ENCODE measurements at regions not wholly inside any gene's neighbourhood (a gene's known extent, or its start where the extent isn't known, plus 50 kb on each side); places are given as distances from the start of the nearest gene placed in this dataset.

DNA sequence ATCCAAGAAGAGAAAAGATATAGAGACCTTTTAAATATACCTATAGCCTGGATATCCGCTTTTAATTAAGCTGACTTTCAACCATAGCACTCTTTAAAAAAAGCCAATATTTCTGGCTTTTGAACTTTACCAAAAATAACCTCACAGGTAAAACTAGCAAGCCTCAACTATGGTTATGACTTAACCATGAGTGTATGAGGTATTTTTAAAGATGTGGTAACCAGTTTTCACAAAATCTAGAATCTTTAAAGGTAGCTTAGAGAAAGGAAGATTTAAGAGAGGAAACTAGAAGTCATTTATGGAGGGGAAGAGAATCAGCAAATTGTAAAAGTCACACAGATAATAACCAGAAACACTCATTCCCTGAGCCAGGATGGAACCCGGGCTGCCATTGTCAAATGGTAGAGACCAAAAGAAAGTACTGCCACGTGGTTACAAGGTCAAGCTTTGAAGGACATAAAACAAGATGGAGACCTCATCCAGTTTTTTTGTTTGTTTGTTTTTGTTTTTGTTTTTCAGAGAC is 288.4 kb upstream of the RGS18 start:
- TF ChIP-seq, protein P1, sequence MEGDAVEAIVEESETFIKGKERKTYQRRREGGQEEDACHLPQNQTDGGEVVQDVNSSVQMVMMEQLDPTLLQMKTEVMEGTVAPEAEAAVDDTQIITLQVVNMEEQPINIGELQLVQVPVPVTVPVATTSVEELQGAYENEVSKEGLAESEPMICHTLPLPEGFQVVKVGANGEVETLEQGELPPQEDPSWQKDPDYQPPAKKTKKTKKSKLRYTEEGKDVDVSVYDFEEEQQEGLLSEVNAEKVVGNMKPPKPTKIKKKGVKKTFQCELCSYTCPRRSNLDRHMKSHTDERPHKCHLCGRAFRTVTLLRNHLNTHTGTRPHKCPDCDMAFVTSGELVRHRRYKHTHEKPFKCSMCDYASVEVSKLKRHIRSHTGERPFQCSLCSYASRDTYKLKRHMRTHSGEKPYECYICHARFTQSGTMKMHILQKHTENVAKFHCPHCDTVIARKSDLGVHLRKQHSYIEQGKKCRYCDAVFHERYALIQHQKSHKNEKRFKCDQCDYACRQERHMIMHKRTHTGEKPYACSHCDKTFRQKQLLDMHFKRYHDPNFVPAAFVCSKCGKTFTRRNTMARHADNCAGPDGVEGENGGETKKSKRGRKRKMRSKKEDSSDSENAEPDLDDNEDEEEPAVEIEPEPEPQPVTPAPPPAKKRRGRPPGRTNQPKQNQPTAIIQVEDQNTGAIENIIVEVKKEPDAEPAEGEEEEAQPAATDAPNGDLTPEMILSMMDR (IDR thresholded peaks at IDR 0.05), result no peak
- H3K4me1 ChIP-seq (ENCODE audit: control insufficient read depth in 1 of 2, low read depth in 2 of 2), result no peaks in the 10 kb centered on the region
- ATAC-seq (ENCODE audit: insufficient number of reproducible peaks, low FRiP score, low read depth) (no peak), DNase-seq (ENCODE audit: low spot score) (no peak)
- H3K27me3 ChIP-seq (replicated peaks; ENCODE audit: insufficient read depth), result no peaks in the 10 kb centered on the region
- H3K36me3 ChIP-seq, result no peaks in the 10 kb centered on the region
- H3K27ac ChIP-seq, result no peak overlapping the region
- H3K4me3 ChIP-seq, result no peak overlapping the region
- H3K9me3 ChIP-seq, result no peaks in the 10 kb centered on the region

DNA sequence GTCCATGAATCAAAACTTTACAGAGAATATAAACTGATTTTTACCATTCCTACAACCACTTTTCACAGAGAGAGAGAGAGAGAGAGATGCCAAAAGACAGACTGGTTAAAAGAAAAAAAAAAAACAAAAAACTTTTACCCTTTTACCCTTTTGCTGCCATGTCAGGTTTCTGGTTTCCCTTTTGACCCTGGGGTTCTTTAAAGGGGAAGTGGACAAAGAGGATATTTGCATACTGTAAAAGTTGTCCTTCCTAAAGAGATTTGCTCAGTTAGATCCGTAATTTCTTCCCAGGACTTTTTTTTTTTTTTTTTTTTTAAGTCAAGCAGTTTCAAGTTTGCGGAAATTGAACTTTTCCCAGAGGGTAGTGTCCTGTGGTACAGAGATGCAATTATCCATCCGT is 287.8 kb upstream of the RGS18 start:
- no peak for DNase-seq (ENCODE audit: low spot score)
- Histone ChIP-seq H3K4me1 (ENCODE audit: control insufficient read depth in 1 of 2, low read depth in 2 of 2) (no peaks in the 10 kb centered on the region), H3K27me3 (replicated peaks; ENCODE audit: insufficient read depth) (no peaks in the 10 kb centered on the region), H3K4me3 (no peak overlapping the region), H3K36me3 (no peaks in the 10 kb centered on the region), H3K27ac (no peak overlapping the region), H3K9me3 (no peaks in the 10 kb centered on the region)
- TF ChIP-seq, protein P1 (IDR thresholded peaks at IDR 0.05), result no peak
- no peak for ATAC-seq (ENCODE audit: insufficient number of reproducible peaks, low FRiP score, low read depth)

DNA sequence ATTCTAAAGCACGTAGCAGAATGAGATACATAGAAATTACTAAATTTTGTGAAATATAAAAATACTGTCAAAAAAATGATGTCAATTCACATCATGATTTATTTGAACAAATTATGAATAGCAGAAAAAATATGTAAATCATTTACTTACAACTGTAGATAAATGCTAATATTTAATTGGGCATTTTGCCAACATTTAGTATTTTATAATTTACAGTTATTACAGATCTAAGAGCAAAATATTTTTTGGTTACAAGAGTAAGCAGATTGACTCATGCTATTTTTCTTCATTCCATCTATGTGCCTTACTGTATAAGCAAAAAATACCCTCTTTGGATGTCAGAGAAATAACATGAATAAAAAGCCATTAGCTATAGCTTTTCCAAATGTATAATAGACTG is 282.3 kb upstream of the RGS18 start:
- H3K36me3 ChIP-seq, result no peaks in the 10 kb centered on the region
- TF ChIP-seq, protein P1 (IDR thresholded peaks at IDR 0.05), result no peak
- no peak for ATAC-seq (ENCODE audit: insufficient number of reproducible peaks, low FRiP score, low read depth)
- H3K4me1 ChIP-seq (ENCODE audit: control insufficient read depth in 1 of 2, low read depth in 2 of 2), result no peaks in the 10 kb centered on the region
- H3K4me3 ChIP-seq, result no peak overlapping the region
- no peaks in the 10 kb centered on the region for H3K9me3 ChIP-seq
- no peak overlapping the region for H3K27ac ChIP-seq
- DNase-seq (ENCODE audit: low spot score), result no peak
- H3K27me3 ChIP-seq (replicated peaks; ENCODE audit: insufficient read depth), result no peaks in the 10 kb centered on the region

DNA sequence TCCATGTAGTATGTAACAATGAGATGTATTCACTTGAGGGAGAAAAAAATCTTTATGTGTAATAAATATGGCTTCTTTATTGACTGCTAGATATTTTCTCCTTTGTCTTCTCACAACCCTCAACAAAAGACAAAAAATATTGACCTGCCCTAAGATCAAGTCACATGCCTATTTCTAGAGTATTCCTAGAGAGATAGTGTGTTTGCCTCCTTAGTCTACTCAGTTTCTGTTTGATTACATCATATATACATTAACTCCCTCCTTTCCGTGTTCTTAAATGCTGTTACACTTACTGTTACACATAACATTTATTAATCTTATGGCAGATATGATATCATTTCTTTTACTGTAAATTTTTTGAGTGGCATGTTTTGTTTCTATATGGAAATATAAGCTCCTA is 281.6 kb upstream of the RGS18 start:
- Histone ChIP-seq H3K9me3 (no peaks in the 10 kb centered on the region), H3K27ac (no peak overlapping the region), H3K27me3 (replicated peaks; ENCODE audit: insufficient read depth) (no peaks in the 10 kb centered on the region), H3K36me3 (no peaks in the 10 kb centered on the region), H3K4me1 (ENCODE audit: control insufficient read depth in 1 of 2, low read depth in 2 of 2) (no peaks in the 10 kb centered on the region), H3K4me3 (no peak overlapping the region)
- TF ChIP-seq, protein P1 (IDR thresholded peaks at IDR 0.05), result no peak
- ATAC-seq (ENCODE audit: insufficient number of reproducible peaks, low FRiP score, low read depth) (no peak), DNase-seq (ENCODE audit: low spot score) (no peak)

DNA sequence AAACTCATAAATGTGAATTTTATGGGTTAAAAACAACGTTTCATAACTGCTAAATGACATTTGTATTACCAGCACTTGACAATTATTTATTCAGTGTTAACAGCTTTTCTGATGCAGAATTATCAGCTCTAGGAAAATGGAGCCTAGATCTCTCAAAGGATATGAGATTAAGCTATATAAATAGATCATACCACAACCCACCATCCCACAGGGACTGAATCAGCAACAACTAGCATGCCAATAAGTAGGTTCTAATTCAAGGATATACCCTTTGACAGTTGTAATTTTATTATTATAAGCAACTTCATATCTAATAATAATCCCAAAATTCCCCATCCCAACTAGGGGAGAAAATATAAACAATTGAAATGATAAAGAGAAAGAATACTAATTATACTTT is 275.4 kb upstream of the RGS18 start:
- no peaks in the 10 kb centered on the region for H3K4me1 ChIP-seq (ENCODE audit: control insufficient read depth in 1 of 2, low read depth in 2 of 2)
- TF ChIP-seq, protein P1 (IDR thresholded peaks at IDR 0.05), result no peak
- no peaks in the 10 kb centered on the region for H3K36me3 ChIP-seq
- H3K27me3 ChIP-seq (replicated peaks; ENCODE audit: insufficient read depth), result no peaks in the 10 kb centered on the region
- no peaks in the 10 kb centered on the region for H3K9me3 ChIP-seq
- no peak for DNase-seq (ENCODE audit: low spot score)
- no peak for ATAC-seq (ENCODE audit: insufficient number of reproducible peaks, low FRiP score, low read depth)
- H3K4me3 ChIP-seq, result no peak overlapping the region
- no peak overlapping the region for H3K27ac ChIP-seq
